ENCODE measurements at regions not wholly inside any gene's neighbourhood (a gene's known extent, or its start where the extent isn't known, plus 50 kb on each side); places are given as distances from the start of the nearest gene placed in this dataset.
"Not testable (repeated sequence)": the region's sequence is repeated elsewhere in the genome, so short reads cannot be mapped to it uniquely, and the experiment has no call there.

GRCh38 chr2:40043641-40044040 is 264.6 kb upstream of the THUMPD2 start:
- DNase-seq = no peak

GRCh38 chr2:40043191-40043590 is 264.1 kb upstream of the THUMPD2 start:
- DNase-seq = no peak

GRCh38 chr2:40041422-40042382 is 262.6 kb upstream of the THUMPD2 start:
- DNase-seq = no peak

GRCh38 chr2:40039549-40039948 is 260.5 kb upstream of the THUMPD2 start:
- DNase-seq = no peak

- DNase-seq = no peak
Observed at GRCh38 chr2:40038646-40039045, 259.6 kb upstream of the THUMPD2 start.

- DNase-seq = no peak
Observed at GRCh38 chr2:40037303-40037702, 258.2 kb upstream of the THUMPD2 start.

GRCh38 chr2:40036241-40036640 is 257.2 kb upstream of the THUMPD2 start:
- no peak for DNase-seq

GRCh38 chr2:40034801-40035200 is 255.7 kb upstream of the THUMPD2 start:
- DNase-seq = no peak

- DNase-seq = no peak
Observed at GRCh38 chr2:40034198-40034597, 255.1 kb upstream of the THUMPD2 start.

- DNase-seq = no peak
Observed at GRCh38 chr2:40033781-40034180, 254.7 kb upstream of the THUMPD2 start.

- DNase-seq = no peak
Observed at GRCh38 chr2:40032650-40033319, 253.7 kb upstream of the THUMPD2 start.

GRCh38 chr2:40030456-40030975 is 251.5 kb upstream of the THUMPD2 start:
- DNase-seq = peak; percentile 32

- peak; percentile 22 for DNase-seq
Observed at GRCh38 chr2:40028792-40029488, 249.9 kb upstream of the THUMPD2 start.

GRCh38 chr2:40027968-40028367 is 248.9 kb upstream of the THUMPD2 start:
- no peak for DNase-seq

- DNase-seq = not testable (repeated sequence)
Observed at GRCh38 chr2:40025276-40025675, 246.2 kb upstream of the THUMPD2 start.

- no peak for DNase-seq
Observed at GRCh38 chr2:40020997-40021396, 241.9 kb upstream of the THUMPD2 start.

GRCh38 chr2:40016151-40016885 is 237.3 kb upstream of the THUMPD2 start:
- DNase-seq = peak; percentile 92

- DNase-seq = not testable (repeated sequence)
Observed at GRCh38 chr2:40013962-40014361, 234.9 kb upstream of the THUMPD2 start.

GRCh38 chr2:40004336-40004735 is 225.3 kb upstream of the THUMPD2 start:
- DNase-seq = no peak

- no peak for DNase-seq
Observed at GRCh38 chr2:40002339-40002738, 223.3 kb upstream of the THUMPD2 start.

GRCh38 chr2:39999864-40000263 is 220.8 kb upstream of the THUMPD2 start:
- DNase-seq = no peak

GRCh38 chr2:39998617-39999016 is 219.6 kb upstream of the THUMPD2 start:
- DNase-seq = no peak
